ENCODE measurements at regions not wholly inside any gene's neighbourhood (a gene's known extent, or its start where the extent isn't known, plus 50 kb on each side); places are given as distances from the start of the nearest gene placed in this dataset.

GRCh38 chr16:10232757-10233156 is 50.5 kb upstream of the GRIN2A start:
- no CpG with 5 or more reads among the region's 1 CpG for WGBS (ENCODE audit: insufficient coverage, low lambda C conversion rate)
- Histone ChIP-seq H3K36me3 (ENCODE audit: control insufficient read depth, insufficient read depth, low read length) (no peaks in the 10 kb centered on the region), H3K4me1 (ENCODE audit: control insufficient read depth, insufficient read depth, low read length) (no peaks in the 10 kb centered on the region), H3K4me3 (ENCODE audit: low read length) (no peak overlapping the region), H3K27me3 (ENCODE audit: control insufficient read depth, insufficient read depth, low read length) (no peaks in the 10 kb centered on the region), H3K9me3 (ENCODE audit: control insufficient read depth, low read depth, low read length) (no peaks in the 10 kb centered on the region), H3K27ac (ENCODE audit: low read length) (no peak overlapping the region)
- DNase-seq, result no peak

DNA sequence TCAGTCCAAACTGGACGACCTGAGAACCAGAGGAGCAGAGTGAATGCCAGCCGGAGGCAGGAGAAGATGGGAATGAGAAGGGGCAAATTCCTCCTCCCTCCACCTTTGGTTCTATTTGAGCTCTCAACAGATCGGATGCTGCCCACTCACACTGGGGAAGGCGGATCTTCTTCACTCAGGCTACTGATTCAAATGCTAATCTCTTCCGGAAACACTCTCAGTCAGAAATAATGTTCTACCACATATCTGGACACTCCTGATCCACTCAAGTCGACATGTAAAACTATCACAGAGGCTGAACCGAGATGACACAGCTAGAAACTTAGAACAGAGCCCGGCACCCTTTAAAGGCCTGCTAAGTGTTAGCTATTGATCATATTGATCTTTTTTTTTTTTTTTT is 57.4 kb upstream of the GRIN2A start:
- no peaks in the 10 kb centered on the region for H3K36me3 ChIP-seq (ENCODE audit: control insufficient read depth, insufficient read depth, low read length)
- no peaks in the 10 kb centered on the region for H3K9me3 ChIP-seq (ENCODE audit: control insufficient read depth, low read depth, low read length)
- H3K4me3 ChIP-seq (ENCODE audit: low read length), result no peak overlapping the region
- H3K27me3 ChIP-seq (ENCODE audit: control insufficient read depth, insufficient read depth, low read length), result peaks cover 5% of the 10 kb centered on the region
- whole genome bisulfite sequencing (ENCODE audit: insufficient coverage, low lambda C conversion rate), result no CpG with 5 or more reads among the region's 8 CpGs
- DNase-seq, result no peak
- H3K27ac ChIP-seq (ENCODE audit: low read length), result no peak overlapping the region
- H3K4me1 ChIP-seq (ENCODE audit: control insufficient read depth, insufficient read depth, low read length), result no peaks in the 10 kb centered on the region

- H3K27me3 ChIP-seq (ENCODE audit: control insufficient read depth, insufficient read depth, low read length), result peaks cover 9% of the 10 kb centered on the region
- H3K36me3 ChIP-seq (ENCODE audit: control insufficient read depth, insufficient read depth, low read length), result no peaks in the 10 kb centered on the region
- no peaks in the 10 kb centered on the region for H3K4me1 ChIP-seq (ENCODE audit: control insufficient read depth, insufficient read depth, low read length)
- H3K4me3 ChIP-seq (ENCODE audit: low read length), result no peak overlapping the region
- DNase-seq, result no peak
- WGBS (ENCODE audit: insufficient coverage, low lambda C conversion rate), result no CpG with 5 or more reads among the region's 7 CpGs
- no peak overlapping the region for H3K27ac ChIP-seq (ENCODE audit: low read length)
- H3K9me3 ChIP-seq (ENCODE audit: control insufficient read depth, low read depth, low read length), result no peaks in the 10 kb centered on the region
Observed at GRCh38 chr16:10240854-10241613, 58.8 kb upstream of the GRIN2A start.

- Histone ChIP-seq H3K27ac (ENCODE audit: low read length) (no peak overlapping the region), H3K36me3 (ENCODE audit: control insufficient read depth, insufficient read depth, low read length) (no peaks in the 10 kb centered on the region), H3K4me1 (ENCODE audit: control insufficient read depth, insufficient read depth, low read length) (no peaks in the 10 kb centered on the region), H3K9me3 (ENCODE audit: control insufficient read depth, low read depth, low read length) (no peaks in the 10 kb centered on the region), H3K27me3 (ENCODE audit: control insufficient read depth, insufficient read depth, low read length) (peaks cover 9% of the 10 kb centered on the region), H3K4me3 (ENCODE audit: low read length) (no peak overlapping the region)
- no peak for DNase-seq
- no CpG with 5 or more reads among the region's 2 CpGs for WGBS (ENCODE audit: insufficient coverage, low lambda C conversion rate)
Observed at GRCh38 chr16:10242097-10242496, 59.9 kb upstream of the GRIN2A start.

GRCh38 chr16:10242916-10243315 is 60.7 kb upstream of the GRIN2A start:
- no peaks in the 10 kb centered on the region for H3K4me1 ChIP-seq (ENCODE audit: control insufficient read depth, insufficient read depth, low read length)
- DNase-seq, result no peak
- H3K4me3 ChIP-seq (ENCODE audit: low read length), result no peak overlapping the region
- peaks cover 9% of the 10 kb centered on the region for H3K27me3 ChIP-seq (ENCODE audit: control insufficient read depth, insufficient read depth, low read length)
- H3K36me3 ChIP-seq (ENCODE audit: control insufficient read depth, insufficient read depth, low read length), result no peaks in the 10 kb centered on the region
- no peaks in the 10 kb centered on the region for H3K9me3 ChIP-seq (ENCODE audit: control insufficient read depth, low read depth, low read length)
- no peak overlapping the region for H3K27ac ChIP-seq (ENCODE audit: low read length)
- WGBS (ENCODE audit: insufficient coverage, low lambda C conversion rate), result 81% methylated on average over 3 of the region's 6 CpGs

GRCh38 chr16:10245002-10245401 is 62.8 kb upstream of the GRIN2A start:
- no peak for DNase-seq
- WGBS (ENCODE audit: insufficient coverage, low lambda C conversion rate), result 90% methylated on average over 2 of the region's 10 CpGs
- no peak overlapping the region for H3K27ac ChIP-seq (ENCODE audit: low read length)
- no peaks in the 10 kb centered on the region for H3K9me3 ChIP-seq (ENCODE audit: control insufficient read depth, low read depth, low read length)
- H3K27me3 ChIP-seq (ENCODE audit: control insufficient read depth, insufficient read depth, low read length), result peaks cover 9% of the 10 kb centered on the region
- no peak overlapping the region for H3K4me3 ChIP-seq (ENCODE audit: low read length)
- H3K36me3 ChIP-seq (ENCODE audit: control insufficient read depth, insufficient read depth, low read length), result no peaks in the 10 kb centered on the region
- H3K4me1 ChIP-seq (ENCODE audit: control insufficient read depth, insufficient read depth, low read length), result no peaks in the 10 kb centered on the region

DNA sequence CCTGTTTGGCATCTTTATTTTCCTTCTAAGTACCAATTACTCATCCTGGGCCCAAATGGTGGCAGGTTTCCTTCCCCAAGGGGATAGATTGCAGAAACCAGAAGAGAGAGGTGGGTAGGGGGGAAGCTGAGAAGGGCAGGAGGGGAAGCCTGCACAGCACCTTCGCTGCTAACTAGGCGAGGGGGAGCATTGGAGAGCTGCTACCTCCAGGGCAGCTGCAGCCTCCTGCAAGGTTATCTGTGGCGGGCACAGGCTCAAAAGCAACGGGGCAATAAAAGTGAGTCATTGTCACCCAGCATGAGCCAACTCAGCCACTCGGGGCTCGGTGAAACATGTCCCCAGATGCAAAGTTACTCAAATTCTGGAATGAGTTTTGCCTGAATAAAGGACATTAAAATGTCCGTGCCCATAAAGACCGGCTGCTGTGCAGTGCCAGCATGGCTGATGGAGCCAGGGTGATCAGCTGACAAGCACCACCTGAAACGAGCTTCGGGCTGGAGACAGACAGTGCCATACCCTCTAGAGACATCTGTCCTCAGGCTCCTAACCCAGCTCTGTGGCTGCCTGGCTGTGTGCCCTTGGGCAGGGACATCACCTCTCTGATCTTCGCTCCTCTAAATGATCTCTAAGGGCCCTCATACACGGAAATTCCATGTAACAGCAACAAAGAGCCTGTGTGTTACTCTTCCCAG is 68.1 kb upstream of the GRIN2A start:
- no CpG with 5 or more reads among the region's 12 CpGs for WGBS (ENCODE audit: insufficient coverage, low lambda C conversion rate)
- peak; percentile 14 to 56 for DNase-seq
- no peaks in the 10 kb centered on the region for H3K36me3 ChIP-seq (ENCODE audit: control insufficient read depth, insufficient read depth, low read length)
- H3K9me3 ChIP-seq (ENCODE audit: control insufficient read depth, low read depth, low read length), result no peaks in the 10 kb centered on the region
- no peak overlapping the region for H3K4me3 ChIP-seq (ENCODE audit: low read length)
- no peaks in the 10 kb centered on the region for H3K27me3 ChIP-seq (ENCODE audit: control insufficient read depth, insufficient read depth, low read length)
- H3K27ac ChIP-seq (ENCODE audit: low read length), result no peak overlapping the region
- H3K4me1 ChIP-seq (ENCODE audit: control insufficient read depth, insufficient read depth, low read length), result no peaks in the 10 kb centered on the region

GRCh38 chr16:10252155-10252554 is 69.9 kb upstream of the GRIN2A start:
- Histone ChIP-seq H3K4me3 (ENCODE audit: low read length) (no peak overlapping the region), H3K4me1 (ENCODE audit: control insufficient read depth, insufficient read depth, low read length) (no peaks in the 10 kb centered on the region), H3K27me3 (ENCODE audit: control insufficient read depth, insufficient read depth, low read length) (no peaks in the 10 kb centered on the region), H3K9me3 (ENCODE audit: control insufficient read depth, low read depth, low read length) (no peaks in the 10 kb centered on the region), H3K27ac (ENCODE audit: low read length) (no peak overlapping the region), H3K36me3 (ENCODE audit: control insufficient read depth, insufficient read depth, low read length) (no peaks in the 10 kb centered on the region)
- DNase-seq, result no peak
- WGBS (ENCODE audit: insufficient coverage, low lambda C conversion rate), result no CpG with 5 or more reads among the region's 31 CpGs

DNA sequence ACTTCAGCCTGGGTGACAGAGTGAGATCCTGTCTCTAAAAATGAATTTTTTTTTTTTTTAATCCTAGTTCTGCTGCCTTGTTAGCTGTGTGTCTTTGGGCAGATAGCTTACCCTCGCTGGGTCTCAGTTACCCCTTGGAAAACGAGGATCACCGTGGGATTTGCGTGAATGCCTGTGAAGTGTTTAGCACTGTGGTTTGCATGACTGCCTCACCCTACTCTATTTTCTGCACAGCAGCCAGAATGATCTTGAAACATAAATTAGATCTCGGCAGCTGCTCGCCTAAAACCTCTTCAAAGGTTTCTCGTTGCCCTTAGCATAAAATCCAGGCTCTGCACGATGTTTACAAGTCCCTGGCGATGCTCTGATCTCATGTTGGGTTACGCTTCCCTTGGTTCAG is 71.2 kb upstream of the GRIN2A start:
- 67% methylated on average over 1 of the region's 10 CpGs for WGBS (ENCODE audit: insufficient coverage, low lambda C conversion rate)
- H3K27ac ChIP-seq (ENCODE audit: low read length), result no peak overlapping the region
- H3K36me3 ChIP-seq (ENCODE audit: control insufficient read depth, insufficient read depth, low read length), result no peaks in the 10 kb centered on the region
- H3K9me3 ChIP-seq (ENCODE audit: control insufficient read depth, low read depth, low read length), result no peaks in the 10 kb centered on the region
- DNase-seq, result no peak
- no peaks in the 10 kb centered on the region for H3K4me1 ChIP-seq (ENCODE audit: control insufficient read depth, insufficient read depth, low read length)
- H3K27me3 ChIP-seq (ENCODE audit: control insufficient read depth, insufficient read depth, low read length), result no peaks in the 10 kb centered on the region
- H3K4me3 ChIP-seq (ENCODE audit: low read length), result no peak overlapping the region

GRCh38 chr16:10255728-10256127 is 73.5 kb upstream of the GRIN2A start:
- Histone ChIP-seq H3K9me3 (ENCODE audit: control insufficient read depth, low read depth, low read length) (no peaks in the 10 kb centered on the region), H3K27me3 (ENCODE audit: control insufficient read depth, insufficient read depth, low read length) (no peaks in the 10 kb centered on the region), H3K4me3 (ENCODE audit: low read length) (no peak overlapping the region), H3K4me1 (ENCODE audit: control insufficient read depth, insufficient read depth, low read length) (no peaks in the 10 kb centered on the region), H3K36me3 (ENCODE audit: control insufficient read depth, insufficient read depth, low read length) (no peaks in the 10 kb centered on the region), H3K27ac (ENCODE audit: low read length) (no peak overlapping the region)
- no CpG with 5 or more reads among the region's 3 CpGs for WGBS (ENCODE audit: insufficient coverage, low lambda C conversion rate)
- no peak for DNase-seq

All from large intestine (tissue), 3 donors.